ENCODE measurements at regions not wholly inside any gene's neighbourhood (a gene's known extent, or its start where the extent isn't known, plus 50 kb on each side); places are given as distances from the start of the nearest gene placed in this dataset.
"Not testable (repeated sequence)": the region's sequence is repeated elsewhere in the genome, so short reads cannot be mapped to it uniquely, and the experiment has no call there.

DNA sequence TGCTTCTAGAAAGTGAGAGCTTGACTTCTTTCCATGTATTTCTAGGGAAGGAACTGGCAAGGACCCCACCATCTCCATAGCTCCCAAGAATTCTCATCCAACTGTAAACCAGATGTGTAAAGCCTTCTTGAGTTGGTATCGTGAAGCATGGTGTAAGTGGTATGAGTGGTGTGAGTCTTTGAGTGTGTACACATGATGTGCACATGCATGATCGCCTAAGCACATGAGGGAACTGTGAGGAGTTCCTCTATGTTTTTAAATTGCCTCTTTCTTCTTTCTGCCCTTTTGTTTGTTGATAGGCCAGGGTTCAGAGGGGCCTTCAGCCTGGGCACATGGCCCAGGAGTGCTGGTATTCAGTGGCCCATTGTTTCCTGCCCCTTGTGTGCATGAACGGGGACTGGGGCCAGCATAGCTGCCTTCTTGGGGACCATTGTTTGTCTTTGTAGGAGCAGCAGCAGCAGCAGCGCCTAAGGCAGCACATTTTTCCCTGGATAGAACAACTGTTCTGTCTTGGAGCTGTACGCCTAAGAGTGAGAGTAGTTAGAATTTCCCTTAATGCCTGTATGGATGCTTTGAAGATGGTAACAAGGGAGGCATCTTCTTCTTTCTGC is 95.9 kb downstream of the SRGAP2 start:
- intact Hi-C loops (cut with micrococcal nuclease; ENCODE audit: unreplicated experiment); H3K9me3 ChIP-seq (ENCODE audit: control insufficient read depth, insufficient read depth, low read depth, low read length); ATAC-seq; in situ Hi-C loops (cut with HindIII; ENCODE audit: low pct_unique_long_range_greater_than_20kb, low sequenced_read_pairs); H3K4me3 ChIP-seq (ENCODE audit: low read depth in 2 of 2, low read length in 2 of 2); POLR2A ChIA-PET; H3K36me3 ChIP-seq (ENCODE audit: control insufficient read depth, insufficient read depth, low read length); H3K27ac ChIP-seq (ENCODE audit: low read length); BruUV-seq (replicated peaks); DNase-seq (ENCODE audit: low read depth, low spot score); CTCF ChIA-PET; H3K4me1 ChIP-seq (ENCODE audit: control insufficient read depth, insufficient read depth, low read length); H3K27me3 ChIP-seq (ENCODE audit: control insufficient read depth, insufficient read depth, low read length): not testable (repeated sequence)

GRCh38 chr1:206299942-206300341 is 96.6 kb downstream of the SRGAP2 start:
- H3K4me3 ChIP-seq (ENCODE audit: low read depth in 2 of 2, low read length in 2 of 2); H3K4me1 ChIP-seq (ENCODE audit: control insufficient read depth, insufficient read depth, low read length); H3K27me3 ChIP-seq (ENCODE audit: control insufficient read depth, insufficient read depth, low read length); intact Hi-C loops (cut with micrococcal nuclease; ENCODE audit: unreplicated experiment); CTCF ChIA-PET; in situ Hi-C loops (cut with HindIII; ENCODE audit: low pct_unique_long_range_greater_than_20kb, low sequenced_read_pairs); DNase-seq (ENCODE audit: low read depth, low spot score); H3K36me3 ChIP-seq (ENCODE audit: control insufficient read depth, insufficient read depth, low read length); BruUV-seq (replicated peaks); H3K27ac ChIP-seq (ENCODE audit: low read length); H3K9me3 ChIP-seq (ENCODE audit: control insufficient read depth, insufficient read depth, low read depth, low read length); POLR2A ChIA-PET; ATAC-seq: not testable (repeated sequence)

- POLR2A ChIA-PET; intact Hi-C loops (cut with micrococcal nuclease; ENCODE audit: unreplicated experiment); ATAC-seq: not testable (repeated sequence)
These were observed 98.7 kb downstream of the SRGAP2 start for GRCh38 chr1:206302056-206302455.

GRCh38 chr1:206307442-206307841 is 104.1 kb downstream of the SRGAP2 start:
- H3K4me3 ChIP-seq (ENCODE audit: low read depth in 2 of 2, low read length in 2 of 2); DNase-seq (ENCODE audit: low read depth, low spot score); intact Hi-C loops (cut with micrococcal nuclease; ENCODE audit: unreplicated experiment); BruUV-seq (replicated peaks); H3K27ac ChIP-seq (ENCODE audit: low read length); H3K4me1 ChIP-seq (ENCODE audit: control insufficient read depth, insufficient read depth, low read length); CTCF ChIA-PET; in situ Hi-C loops (cut with HindIII; ENCODE audit: low pct_unique_long_range_greater_than_20kb, low sequenced_read_pairs); ATAC-seq; H3K36me3 ChIP-seq (ENCODE audit: control insufficient read depth, insufficient read depth, low read length); POLR2A ChIA-PET; H3K27me3 ChIP-seq (ENCODE audit: control insufficient read depth, insufficient read depth, low read length); H3K9me3 ChIP-seq (ENCODE audit: control insufficient read depth, insufficient read depth, low read depth, low read length): not testable (repeated sequence)

More at GRCh38 chr1:206302056-206302455, 98.7 kb downstream of the SRGAP2 start:
- H3K27me3 ChIP-seq (ENCODE audit: control insufficient read depth, insufficient read depth, low read length); BruUV-seq (replicated peaks); CTCF ChIA-PET; H3K4me1 ChIP-seq (ENCODE audit: control insufficient read depth, insufficient read depth, low read length); DNase-seq (ENCODE audit: low read depth, low spot score); H3K27ac ChIP-seq (ENCODE audit: low read length); in situ Hi-C loops (cut with HindIII; ENCODE audit: low pct_unique_long_range_greater_than_20kb, low sequenced_read_pairs); H3K9me3 ChIP-seq (ENCODE audit: control insufficient read depth, insufficient read depth, low read depth, low read length); H3K4me3 ChIP-seq (ENCODE audit: low read depth in 2 of 2, low read length in 2 of 2); H3K36me3 ChIP-seq (ENCODE audit: control insufficient read depth, insufficient read depth, low read length): not testable (repeated sequence)

DNA sequence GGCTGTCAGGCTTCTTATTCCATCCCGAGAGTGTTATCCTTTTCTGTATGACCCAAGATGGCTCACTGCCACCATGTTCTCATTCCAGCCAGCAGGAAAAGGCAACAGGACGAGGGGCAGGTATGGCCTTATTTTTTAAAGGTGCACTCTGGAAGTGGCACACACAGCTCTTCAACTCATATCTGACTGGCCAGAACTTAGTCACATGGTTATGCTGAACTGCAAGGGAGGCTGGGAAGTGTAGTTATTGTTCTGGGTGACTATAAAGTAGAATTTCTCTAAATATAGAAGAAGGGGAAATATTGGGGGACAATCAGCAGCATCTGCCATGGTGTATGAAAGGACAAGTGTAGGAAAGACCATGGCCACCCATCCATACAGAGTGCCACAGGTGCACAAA is 107.6 kb downstream of the SRGAP2 start:
- BruUV-seq (replicated peaks); CTCF ChIA-PET; intact Hi-C loops (cut with micrococcal nuclease; ENCODE audit: unreplicated experiment); ATAC-seq; in situ Hi-C loops (cut with HindIII; ENCODE audit: low pct_unique_long_range_greater_than_20kb, low sequenced_read_pairs); POLR2A ChIA-PET; H3K9me3 ChIP-seq (ENCODE audit: control insufficient read depth, insufficient read depth, low read depth, low read length); H3K27ac ChIP-seq (ENCODE audit: low read length); H3K36me3 ChIP-seq (ENCODE audit: control insufficient read depth, insufficient read depth, low read length); H3K4me3 ChIP-seq (ENCODE audit: low read depth in 2 of 2, low read length in 2 of 2); H3K4me1 ChIP-seq (ENCODE audit: control insufficient read depth, insufficient read depth, low read length); DNase-seq (ENCODE audit: low read depth, low spot score); H3K27me3 ChIP-seq (ENCODE audit: control insufficient read depth, insufficient read depth, low read length): not testable (repeated sequence)

- H3K9me3 ChIP-seq (ENCODE audit: control insufficient read depth, insufficient read depth, low read depth, low read length); CTCF ChIA-PET; H3K4me1 ChIP-seq (ENCODE audit: control insufficient read depth, insufficient read depth, low read length); H3K27me3 ChIP-seq (ENCODE audit: control insufficient read depth, insufficient read depth, low read length); DNase-seq (ENCODE audit: low read depth, low spot score); in situ Hi-C loops (cut with HindIII; ENCODE audit: low pct_unique_long_range_greater_than_20kb, low sequenced_read_pairs); H3K27ac ChIP-seq (ENCODE audit: low read length); POLR2A ChIA-PET; ATAC-seq; H3K36me3 ChIP-seq (ENCODE audit: control insufficient read depth, insufficient read depth, low read length); H3K4me3 ChIP-seq (ENCODE audit: low read depth in 2 of 2, low read length in 2 of 2); intact Hi-C loops (cut with micrococcal nuclease; ENCODE audit: unreplicated experiment); BruUV-seq (replicated peaks): not testable (repeated sequence)
These were observed 108.4 kb downstream of the SRGAP2 start for GRCh38 chr1:206311611-206312273.

DNA sequence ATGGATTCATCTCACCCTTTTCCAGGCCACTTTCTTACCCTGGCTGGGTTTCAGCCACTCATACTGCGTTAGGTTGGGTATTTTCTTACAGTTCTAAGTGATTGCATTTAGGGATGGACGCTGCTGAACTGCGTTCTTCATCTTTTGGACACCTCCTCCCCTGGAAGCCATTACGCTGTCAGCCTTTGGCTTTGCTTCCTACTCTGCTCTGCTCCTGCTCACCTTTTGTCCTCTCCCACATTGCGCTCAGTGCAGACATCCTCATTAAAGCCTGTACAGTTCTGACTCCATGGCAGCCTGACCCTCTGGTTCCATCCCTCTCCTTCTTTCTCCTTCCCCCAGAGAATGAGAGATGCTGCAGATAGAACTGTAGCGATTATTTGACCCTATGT is 108.9 kb downstream of the SRGAP2 start:
- H3K4me3 ChIP-seq (ENCODE audit: low read depth in 2 of 2, low read length in 2 of 2); H3K9me3 ChIP-seq (ENCODE audit: control insufficient read depth, insufficient read depth, low read depth, low read length); H3K4me1 ChIP-seq (ENCODE audit: control insufficient read depth, insufficient read depth, low read length); H3K27ac ChIP-seq (ENCODE audit: low read length); DNase-seq (ENCODE audit: low read depth, low spot score); H3K27me3 ChIP-seq (ENCODE audit: control insufficient read depth, insufficient read depth, low read length); POLR2A ChIA-PET; ATAC-seq; in situ Hi-C loops (cut with HindIII; ENCODE audit: low pct_unique_long_range_greater_than_20kb, low sequenced_read_pairs); H3K36me3 ChIP-seq (ENCODE audit: control insufficient read depth, insufficient read depth, low read length); intact Hi-C loops (cut with micrococcal nuclease; ENCODE audit: unreplicated experiment); BruUV-seq (replicated peaks); CTCF ChIA-PET: not testable (repeated sequence)

Measured in Panc1 (cell line).